ENCODE measurements at regions not wholly inside any gene's neighbourhood (a gene's known extent, or its start where the extent isn't known, plus 50 kb on each side); places are given as distances from the start of the nearest gene placed in this dataset.
"Not testable (repeated sequence)": the region's sequence is repeated elsewhere in the genome, so short reads cannot be mapped to it uniquely, and the experiment has no call there.

DNA sequence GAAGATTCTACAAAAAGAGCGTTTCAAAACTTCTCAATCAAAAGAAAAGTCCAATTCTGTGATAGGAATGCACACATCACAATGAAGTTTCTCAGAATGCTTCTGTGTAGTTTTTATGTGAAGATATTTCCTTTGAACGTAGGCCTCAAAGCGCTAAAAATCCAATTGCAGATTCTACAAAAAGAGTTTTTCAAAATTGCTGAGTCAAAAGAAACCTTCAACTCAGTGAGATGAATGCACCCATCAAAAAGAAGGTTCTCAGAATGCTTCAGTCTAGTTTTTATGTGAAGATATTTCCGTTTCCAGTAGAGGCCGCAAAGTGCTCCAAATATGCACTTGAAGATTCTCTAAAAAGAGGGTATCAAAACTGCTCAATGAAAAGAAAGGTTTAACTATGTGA, 319.7 kb upstream of the DEFB115 start:
- DNase-seq (ENCODE audit: low read depth, low spot score): no peak
- Histone ChIP-seq H3K36me3 (ENCODE audit: control insufficient read depth, insufficient read depth, low read length) (no peaks in the 10 kb centered on the region), H3K4me3 (ENCODE audit: low read length) (no peak overlapping the region), H3K4me1 (ENCODE audit: control insufficient read depth, insufficient read depth, low read length) (no peaks in the 10 kb centered on the region), H3K27me3 (ENCODE audit: control insufficient read depth, insufficient read depth, low read length) (no peaks in the 10 kb centered on the region), H3K27ac (ENCODE audit: low read length) (no peak overlapping the region), H3K9me3 (ENCODE audit: control insufficient read depth, insufficient read depth, low read length) (no peaks in the 10 kb centered on the region)
- no CpG with 5 or more reads among the region's 5 CpGs for WGBS (ENCODE audit: insufficient coverage, insufficient read length)

DNA sequence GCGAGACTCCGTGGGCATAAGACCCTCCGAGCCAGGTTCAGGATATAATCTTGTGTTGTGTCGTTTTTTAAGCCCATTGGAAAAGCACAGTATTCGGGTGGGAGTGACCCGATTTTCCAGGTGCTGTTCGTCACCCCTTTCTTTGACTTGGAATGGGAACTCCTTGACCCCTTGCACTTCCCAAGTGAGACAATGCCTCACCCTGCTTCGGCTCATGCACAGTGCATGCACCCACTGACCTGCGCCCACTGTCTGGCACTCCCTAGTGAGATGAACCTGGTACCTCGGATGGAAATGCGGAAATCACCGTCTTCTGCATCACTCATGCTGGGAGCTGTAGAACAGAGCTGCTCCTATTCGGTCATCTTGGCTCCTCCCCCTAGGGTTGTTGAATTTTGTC, 307.7 kb upstream of the DEFB115 start:
- H3K27me3 ChIP-seq (ENCODE audit: control insufficient read depth, insufficient read depth, low read length): no peaks in the 10 kb centered on the region
- WGBS (ENCODE audit: insufficient coverage, insufficient read length): no CpG with 5 or more reads among the region's 13 CpGs
- no peaks in the 10 kb centered on the region for H3K9me3 ChIP-seq (ENCODE audit: control insufficient read depth, insufficient read depth, low read length)
- no peaks in the 10 kb centered on the region for H3K36me3 ChIP-seq (ENCODE audit: control insufficient read depth, insufficient read depth, low read length)
- no peak overlapping the region for H3K27ac ChIP-seq (ENCODE audit: low read length)
- no peaks in the 10 kb centered on the region for H3K4me1 ChIP-seq (ENCODE audit: control insufficient read depth, insufficient read depth, low read length)
- DNase-seq (ENCODE audit: low read depth, low spot score): no peak
- H3K4me3 ChIP-seq (ENCODE audit: low read length): no peak overlapping the region

DNA sequence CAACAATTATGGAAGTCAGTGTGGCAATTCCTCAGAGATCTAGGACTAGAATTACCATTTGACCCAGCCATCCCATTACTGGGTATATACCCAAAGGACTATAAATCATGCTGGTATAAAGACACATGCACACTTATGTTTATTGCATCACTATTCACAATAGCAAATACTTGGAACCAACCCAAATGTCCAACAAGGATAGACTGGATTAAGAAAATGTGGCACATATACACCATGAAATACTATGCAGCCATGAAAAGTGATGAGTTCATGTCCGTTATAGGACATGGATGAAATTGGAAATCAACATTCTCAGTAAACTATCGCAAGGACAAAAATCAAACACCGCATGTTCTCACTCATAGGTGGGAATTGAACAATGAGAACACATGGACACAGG, 306.4 kb upstream of the DEFB115 start:
- WGBS (ENCODE audit: insufficient coverage, insufficient read length): no CpG with 5 or more reads among the region's 3 CpGs
- not testable (repeated sequence) for H3K27ac ChIP-seq (ENCODE audit: low read length); H3K27me3 ChIP-seq (ENCODE audit: control insufficient read depth, insufficient read depth, low read length); H3K4me3 ChIP-seq (ENCODE audit: low read length); H3K36me3 ChIP-seq (ENCODE audit: control insufficient read depth, insufficient read depth, low read length); H3K9me3 ChIP-seq (ENCODE audit: control insufficient read depth, insufficient read depth, low read length); H3K4me1 ChIP-seq (ENCODE audit: control insufficient read depth, insufficient read depth, low read length); DNase-seq (ENCODE audit: low read depth, low spot score)

DNA sequence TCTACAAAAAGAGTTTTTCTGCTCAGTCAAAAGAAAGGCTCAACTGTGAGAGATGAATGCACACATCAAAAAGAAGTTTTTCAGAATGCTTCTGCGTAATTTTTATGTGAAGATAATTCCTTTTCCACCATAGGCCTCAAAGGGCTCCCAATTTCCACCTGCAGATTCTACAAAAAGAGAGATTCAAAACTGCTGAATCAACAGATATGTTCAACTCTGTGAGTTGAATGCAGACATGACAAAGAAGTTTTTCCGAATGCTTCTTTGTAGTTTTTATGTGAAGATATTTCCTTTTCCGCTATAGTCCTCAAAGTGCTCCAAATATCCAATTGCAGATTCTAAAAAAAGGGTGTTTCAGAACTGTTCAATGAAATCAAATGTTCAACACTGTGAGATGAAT, 300.8 kb upstream of the DEFB115 start:
- H3K27me3 ChIP-seq (ENCODE audit: control insufficient read depth, insufficient read depth, low read length); H3K9me3 ChIP-seq (ENCODE audit: control insufficient read depth, insufficient read depth, low read length); H3K4me3 ChIP-seq (ENCODE audit: low read length); DNase-seq (ENCODE audit: low read depth, low spot score); H3K4me1 ChIP-seq (ENCODE audit: control insufficient read depth, insufficient read depth, low read length); H3K27ac ChIP-seq (ENCODE audit: low read length); H3K36me3 ChIP-seq (ENCODE audit: control insufficient read depth, insufficient read depth, low read length): not testable (repeated sequence)
- no CpG with 5 or more reads among the region's 3 CpGs for WGBS (ENCODE audit: insufficient coverage, insufficient read length)

DNA sequence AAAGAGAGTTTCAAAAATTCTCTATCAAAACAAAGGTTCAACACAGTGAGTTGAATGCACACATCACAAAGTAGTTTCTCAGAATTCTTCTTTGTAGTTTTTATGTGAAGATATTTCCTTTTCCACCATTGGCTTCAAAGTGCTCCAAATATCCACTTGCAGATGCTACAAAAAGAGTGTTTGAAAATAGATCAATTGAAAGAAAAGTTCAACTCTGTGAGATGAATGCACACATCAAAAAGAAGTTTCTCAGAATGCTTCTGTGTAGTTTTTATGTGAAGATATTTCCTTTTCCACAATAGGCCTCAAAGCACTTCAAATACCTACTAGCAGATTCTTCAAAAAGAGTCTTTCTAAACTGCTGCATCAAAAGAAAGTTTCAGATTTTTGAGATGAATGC, 298.3 kb upstream of the DEFB115 start:
- not testable (repeated sequence) for H3K4me3 ChIP-seq (ENCODE audit: low read length); H3K27ac ChIP-seq (ENCODE audit: low read length); DNase-seq (ENCODE audit: low read depth, low spot score); H3K4me1 ChIP-seq (ENCODE audit: control insufficient read depth, insufficient read depth, low read length); H3K27me3 ChIP-seq (ENCODE audit: control insufficient read depth, insufficient read depth, low read length); H3K36me3 ChIP-seq (ENCODE audit: control insufficient read depth, insufficient read depth, low read length); H3K9me3 ChIP-seq (ENCODE audit: control insufficient read depth, insufficient read depth, low read length)

DNA sequence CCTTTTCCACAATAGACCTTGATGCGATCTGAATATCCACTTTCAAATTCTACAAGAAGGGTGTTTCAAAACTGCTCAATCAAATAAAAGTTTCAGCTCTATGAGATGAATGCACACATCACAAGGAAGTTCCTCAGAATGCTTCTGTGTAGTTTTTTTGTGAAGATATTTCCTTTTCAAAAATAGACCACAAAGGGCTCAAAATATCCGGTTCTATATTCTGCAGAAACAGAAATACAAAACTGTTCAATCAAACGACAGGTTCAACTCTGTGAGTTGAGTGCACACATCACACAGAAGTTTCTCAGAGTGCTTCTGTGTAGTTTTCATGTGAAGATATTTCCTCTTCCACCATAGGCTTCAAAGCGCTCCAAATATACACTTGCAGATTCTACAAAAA, 293.9 kb upstream of the DEFB115 start:
- no peak for DNase-seq (ENCODE audit: low read depth, low spot score)
- Histone ChIP-seq H3K36me3 (ENCODE audit: control insufficient read depth, insufficient read depth, low read length) (no peaks in the 10 kb centered on the region), H3K4me1 (ENCODE audit: control insufficient read depth, insufficient read depth, low read length) (no peaks in the 10 kb centered on the region), H3K27me3 (ENCODE audit: control insufficient read depth, insufficient read depth, low read length) (no peaks in the 10 kb centered on the region), H3K9me3 (ENCODE audit: control insufficient read depth, insufficient read depth, low read length) (no peaks in the 10 kb centered on the region), H3K4me3 (ENCODE audit: low read length) (no peak overlapping the region), H3K27ac (ENCODE audit: low read length) (no peak overlapping the region)
- no CpG with 5 or more reads among the region's 4 CpGs for WGBS (ENCODE audit: insufficient coverage, insufficient read length)

- H3K27me3 ChIP-seq (ENCODE audit: control insufficient read depth, insufficient read depth, low read length); H3K4me1 ChIP-seq (ENCODE audit: control insufficient read depth, insufficient read depth, low read length); H3K9me3 ChIP-seq (ENCODE audit: control insufficient read depth, insufficient read depth, low read length); H3K36me3 ChIP-seq (ENCODE audit: control insufficient read depth, insufficient read depth, low read length); H3K27ac ChIP-seq (ENCODE audit: low read length); DNase-seq (ENCODE audit: low read depth, low spot score); H3K4me3 ChIP-seq (ENCODE audit: low read length): not testable (repeated sequence)
- no CpG with 5 or more reads among the region's 13 CpGs for WGBS (ENCODE audit: insufficient coverage, insufficient read length)
These were observed 281.6 kb upstream of the DEFB115 start for GRCh38 chr20:30975859-30976258.

GRCh38 chr20:30985386-30985785, 272.1 kb upstream of the DEFB115 start:
- Histone ChIP-seq H3K27ac (ENCODE audit: low read length) (no peak overlapping the region), H3K4me3 (ENCODE audit: low read length) (no peak overlapping the region), H3K36me3 (ENCODE audit: control insufficient read depth, insufficient read depth, low read length) (no peaks in the 10 kb centered on the region), H3K27me3 (ENCODE audit: control insufficient read depth, insufficient read depth, low read length) (no peaks in the 10 kb centered on the region), H3K4me1 (ENCODE audit: control insufficient read depth, insufficient read depth, low read length) (no peaks in the 10 kb centered on the region), H3K9me3 (ENCODE audit: control insufficient read depth, insufficient read depth, low read length) (no peaks in the 10 kb centered on the region)
- WGBS (ENCODE audit: insufficient coverage, insufficient read length): no CpG with 5 or more reads among the region's 18 CpGs
- DNase-seq (ENCODE audit: low read depth, low spot score): no peak

Data from iPS DF 6.9 (cell line).